ENCODE measurements at regions not wholly inside any gene's neighbourhood (a gene's known extent, or its start where the extent isn't known, plus 50 kb on each side); places are given as distances from the start of the nearest gene placed in this dataset.
A peak's percentile ranks its signal among the peaks of the same experiment; 100 is the strongest.

DNA sequence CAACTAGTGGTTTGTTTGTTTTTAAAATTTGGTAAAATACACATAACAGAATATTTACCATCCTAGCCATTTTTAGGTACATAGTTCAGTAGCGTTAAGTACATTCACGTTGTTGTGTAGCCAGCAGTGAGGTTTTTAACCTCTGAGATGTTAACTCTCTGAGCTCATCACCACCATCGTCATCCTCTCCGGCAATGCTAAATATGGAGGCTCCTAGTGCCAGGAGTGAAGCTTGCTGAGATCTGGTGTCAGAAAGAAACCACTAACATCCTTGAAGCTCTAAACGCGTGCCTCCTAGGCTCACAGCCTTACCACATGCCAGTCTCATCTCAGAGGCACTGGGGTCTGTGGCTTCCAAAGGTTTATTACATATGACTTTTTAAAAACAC, 330.2 kb upstream of the B3GAT1 start (continued):
- TF ChIP-seq, protein P1, sequence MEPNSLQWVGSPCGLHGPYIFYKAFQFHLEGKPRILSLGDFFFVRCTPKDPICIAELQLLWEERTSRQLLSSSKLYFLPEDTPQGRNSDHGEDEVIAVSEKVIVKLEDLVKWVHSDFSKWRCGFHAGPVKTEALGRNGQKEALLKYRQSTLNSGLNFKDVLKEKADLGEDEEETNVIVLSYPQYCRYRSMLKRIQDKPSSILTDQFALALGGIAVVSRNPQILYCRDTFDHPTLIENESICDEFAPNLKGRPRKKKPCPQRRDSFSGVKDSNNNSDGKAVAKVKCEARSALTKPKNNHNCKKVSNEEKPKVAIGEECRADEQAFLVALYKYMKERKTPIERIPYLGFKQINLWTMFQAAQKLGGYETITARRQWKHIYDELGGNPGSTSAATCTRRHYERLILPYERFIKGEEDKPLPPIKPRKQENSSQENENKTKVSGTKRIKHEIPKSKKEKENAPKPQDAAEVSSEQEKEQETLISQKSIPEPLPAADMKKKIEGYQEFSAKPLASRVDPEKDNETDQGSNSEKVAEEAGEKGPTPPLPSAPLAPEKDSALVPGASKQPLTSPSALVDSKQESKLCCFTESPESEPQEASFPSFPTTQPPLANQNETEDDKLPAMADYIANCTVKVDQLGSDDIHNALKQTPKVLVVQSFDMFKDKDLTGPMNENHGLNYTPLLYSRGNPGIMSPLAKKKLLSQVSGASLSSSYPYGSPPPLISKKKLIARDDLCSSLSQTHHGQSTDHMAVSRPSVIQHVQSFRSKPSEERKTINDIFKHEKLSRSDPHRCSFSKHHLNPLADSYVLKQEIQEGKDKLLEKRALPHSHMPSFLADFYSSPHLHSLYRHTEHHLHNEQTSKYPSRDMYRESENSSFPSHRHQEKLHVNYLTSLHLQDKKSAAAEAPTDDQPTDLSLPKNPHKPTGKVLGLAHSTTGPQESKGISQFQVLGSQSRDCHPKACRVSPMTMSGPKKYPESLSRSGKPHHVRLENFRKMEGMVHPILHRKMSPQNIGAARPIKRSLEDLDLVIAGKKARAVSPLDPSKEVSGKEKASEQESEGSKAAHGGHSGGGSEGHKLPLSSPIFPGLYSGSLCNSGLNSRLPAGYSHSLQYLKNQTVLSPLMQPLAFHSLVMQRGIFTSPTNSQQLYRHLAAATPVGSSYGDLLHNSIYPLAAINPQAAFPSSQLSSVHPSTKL (CRISPR knock-in tag; IDR thresholded peaks at IDR 0.05) = peak; percentile 23; the same call in 1 of the 2 replicates
- TF ChIP-seq, protein P2, sequence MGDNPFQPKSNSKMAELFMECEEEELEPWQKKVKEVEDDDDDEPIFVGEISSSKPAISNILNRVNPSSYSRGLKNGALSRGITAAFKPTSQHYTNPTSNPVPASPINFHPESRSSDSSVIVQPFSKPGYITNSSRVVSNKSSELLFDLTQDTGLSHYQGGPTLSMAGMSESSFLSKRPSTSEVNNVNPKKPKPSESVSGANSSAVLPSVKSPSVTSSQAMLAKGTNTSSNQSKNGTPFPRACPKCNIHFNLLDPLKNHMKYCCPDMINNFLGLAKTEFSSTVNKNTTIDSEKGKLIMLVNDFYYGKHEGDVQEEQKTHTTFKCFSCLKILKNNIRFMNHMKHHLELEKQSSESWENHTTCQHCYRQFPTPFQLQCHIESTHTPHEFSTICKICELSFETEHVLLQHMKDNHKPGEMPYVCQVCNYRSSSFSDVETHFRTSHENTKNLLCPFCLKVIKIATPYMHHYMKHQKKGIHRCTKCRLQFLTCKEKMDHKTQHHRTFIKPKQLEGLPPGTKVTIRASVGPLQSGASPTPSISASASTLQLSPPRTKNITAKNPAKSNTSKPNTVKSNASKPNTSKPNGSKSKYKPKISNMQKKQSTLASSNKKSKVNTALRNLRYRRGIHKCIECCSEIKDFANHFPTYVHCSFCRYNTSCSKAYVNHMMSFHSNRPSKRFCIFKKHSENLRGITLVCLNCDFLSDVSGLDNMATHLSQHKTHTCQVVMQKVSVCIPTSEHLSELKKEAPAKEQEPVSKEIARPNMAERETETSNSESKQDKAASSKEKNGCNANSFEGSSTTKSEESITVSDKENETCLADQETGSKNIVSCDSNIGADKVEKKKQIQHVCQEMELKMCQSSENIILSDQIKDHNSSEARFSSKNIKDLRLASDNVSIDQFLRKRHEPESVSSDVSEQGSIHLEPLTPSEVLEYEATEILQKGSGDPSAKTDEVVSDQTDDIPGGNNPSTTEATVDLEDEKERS (CRISPR knock-in tag; IDR thresholded peaks at IDR 0.05) = 0 out of 2 replicates have a peak, but pooled peaks have one; percentile 52
- TF ChIP-seq MED1 (CRISPR knock-in tag; IDR thresholded peaks at IDR 0.05) (0 out of 2 replicates have a peak, but pooled peaks have one; percentile 40), NCOA2 (CRISPR knock-in tag; IDR thresholded peaks at IDR 0.05) (no peak), ZBTB42 (CRISPR knock-in tag; IDR thresholded peaks at IDR 0.05) (no peak)
